NCI-H1436 treated with DMSO at 0.1 percent for 48 hours (cell line): ENCODE measurements at regions not wholly inside any gene's neighbourhood (a gene's known extent, or its start where the extent isn't known, plus 50 kb on each side); places are given as distances from the start of the nearest gene placed in this dataset.

Experiments used
- DNase-seq: peaks from one replicate; lab custom pipeline; 2025; lab: John Stamatoyannopoulos, UW

GRCh38 chr16:49023050-49023449, 258.6 kb downstream of the CBLN1 start:
- no peak for DNase-seq

- no peak for DNase-seq
Measured at GRCh38 chr16:49022351-49022963, 259.2 kb downstream of the CBLN1 start.

GRCh38 chr16:49021136-49021535, 260.5 kb downstream of the CBLN1 start:
- no peak for DNase-seq

- no peak for DNase-seq
Measured at GRCh38 chr16:49020436-49020835, 261.2 kb downstream of the CBLN1 start.

DNA sequence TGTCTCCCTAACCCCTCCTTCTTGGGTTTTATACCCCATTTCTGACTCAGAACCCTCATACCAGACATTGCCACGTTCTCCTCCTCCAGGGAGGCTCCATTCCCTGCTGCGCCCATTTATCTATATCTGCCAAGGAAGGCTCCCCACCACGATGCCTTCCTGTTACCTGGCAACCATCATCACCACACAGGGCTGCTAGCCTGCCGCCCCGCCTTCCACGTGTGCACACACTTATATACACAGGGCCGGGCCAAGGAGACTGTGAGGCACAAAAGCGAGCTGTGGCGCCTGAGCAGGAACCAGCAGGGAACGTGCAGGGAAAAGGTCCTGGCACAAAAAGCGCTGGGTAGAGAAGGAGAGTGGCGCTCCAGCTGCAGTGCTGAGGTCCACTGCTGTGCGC, 261.8 kb downstream of the CBLN1 start:
- no peak for DNase-seq

DNA sequence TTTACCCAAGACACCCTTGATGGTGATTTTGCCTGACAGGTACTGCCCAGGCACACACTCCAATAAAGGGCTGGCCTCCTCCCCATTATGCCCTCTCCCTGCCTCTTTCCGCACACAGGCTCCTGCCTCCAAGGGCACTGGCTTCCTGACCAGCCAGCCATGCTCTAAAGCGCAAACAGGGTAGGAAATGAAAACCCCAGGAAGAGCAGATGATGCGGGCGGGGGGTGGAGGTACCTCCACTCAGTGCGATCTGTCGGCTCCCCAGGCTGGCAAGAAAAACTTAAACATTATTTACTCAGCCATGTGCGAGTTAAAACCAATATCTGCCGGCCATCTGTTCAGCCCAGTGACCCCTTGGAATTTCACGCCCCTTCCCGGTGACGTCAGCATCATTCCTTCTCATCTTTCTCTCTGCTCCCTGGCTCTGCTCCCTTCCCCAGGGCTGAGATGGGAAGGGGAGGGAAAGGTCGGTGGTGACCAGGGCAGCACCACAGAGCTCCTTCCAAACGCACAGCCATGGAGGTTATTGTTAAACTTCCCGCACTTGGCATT, 262.5 kb downstream of the CBLN1 start:
- no peak for DNase-seq

DNA sequence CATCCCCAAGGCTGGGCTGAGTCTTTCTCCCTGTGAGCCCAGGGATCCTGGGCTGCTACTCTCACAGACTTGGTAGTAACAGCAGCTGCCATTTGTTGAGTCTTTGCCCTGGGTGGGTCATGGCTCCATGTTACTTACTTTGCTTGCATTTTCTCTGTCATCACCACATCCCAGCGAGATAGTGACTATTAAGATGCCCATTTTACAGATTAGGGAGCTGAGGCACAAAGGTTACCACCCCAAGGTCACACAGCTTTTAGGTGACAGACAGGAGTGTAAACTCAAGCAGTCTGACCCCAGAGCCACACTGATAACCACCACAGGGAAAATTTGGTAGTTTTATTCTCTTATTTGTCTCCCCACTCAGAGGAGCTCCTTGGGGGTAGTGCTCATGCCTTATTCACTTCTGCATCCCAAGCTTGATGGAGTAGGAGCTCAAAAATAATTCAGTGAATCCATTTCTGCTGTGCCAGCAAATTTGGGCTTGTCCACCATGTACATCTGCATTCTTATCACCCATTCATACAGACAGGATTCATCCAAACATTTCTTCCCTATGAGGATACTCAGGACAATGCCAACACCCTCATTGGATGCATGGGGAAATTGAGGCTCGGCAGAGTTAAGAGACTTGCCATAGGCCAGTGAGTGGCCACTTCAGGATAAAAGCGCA, 263.2 kb downstream of the CBLN1 start:
- DNase-seq = no peak

GRCh38 chr16:49017501-49017900, 264.1 kb downstream of the CBLN1 start:
- DNase-seq = no peak

DNA sequence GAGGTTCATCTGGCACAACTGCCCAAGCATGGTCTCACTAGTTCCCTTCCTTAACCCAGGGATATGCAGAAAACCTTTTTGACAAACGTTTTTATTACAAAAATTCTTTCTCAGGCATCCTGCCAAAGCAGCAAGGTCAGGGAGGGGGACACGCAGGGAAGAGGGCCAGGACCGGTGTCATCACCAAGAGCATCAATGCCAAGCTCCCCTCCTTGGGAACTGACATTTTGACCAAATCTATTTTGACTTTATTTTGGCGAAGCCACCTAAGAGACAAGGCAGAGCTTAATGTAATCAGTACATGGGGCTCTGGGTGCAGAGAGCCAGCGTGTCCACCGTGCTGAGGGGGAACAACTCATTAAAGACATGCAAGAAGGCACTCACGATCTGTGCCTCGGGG, 265.2 kb downstream of the CBLN1 start:
- no peak for DNase-seq

GRCh38 chr16:49015225-49015592, 266.4 kb downstream of the CBLN1 start:
- DNase-seq = no peak

GRCh38 chr16:49014277-49015224, 267.1 kb downstream of the CBLN1 start:
- DNase-seq = no peak

GRCh38 chr16:49013727-49014080, 267.9 kb downstream of the CBLN1 start:
- no peak for DNase-seq

GRCh38 chr16:49012961-49013726, 268.5 kb downstream of the CBLN1 start:
- DNase-seq = no peak

DNA sequence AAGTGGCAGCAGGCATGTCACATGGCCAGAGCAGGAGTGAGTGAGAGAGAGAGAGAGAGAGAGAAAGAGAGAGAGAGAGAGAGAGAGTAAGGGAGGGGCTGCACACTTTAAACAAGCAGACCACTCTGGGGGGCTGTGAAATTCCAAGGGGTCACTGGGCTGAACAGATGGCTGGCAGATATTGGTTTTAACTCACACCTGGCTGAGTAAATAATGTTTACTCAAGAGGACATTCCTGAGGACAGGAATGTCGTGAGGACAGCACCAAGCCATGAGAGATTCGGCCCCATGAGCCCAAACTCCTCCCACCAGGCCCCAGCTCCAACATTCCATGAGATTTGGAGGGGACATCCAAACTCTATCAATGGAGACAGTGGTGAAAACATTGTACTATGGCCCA, 269.7 kb downstream of the CBLN1 start:
- DNase-seq = no peak

DNA sequence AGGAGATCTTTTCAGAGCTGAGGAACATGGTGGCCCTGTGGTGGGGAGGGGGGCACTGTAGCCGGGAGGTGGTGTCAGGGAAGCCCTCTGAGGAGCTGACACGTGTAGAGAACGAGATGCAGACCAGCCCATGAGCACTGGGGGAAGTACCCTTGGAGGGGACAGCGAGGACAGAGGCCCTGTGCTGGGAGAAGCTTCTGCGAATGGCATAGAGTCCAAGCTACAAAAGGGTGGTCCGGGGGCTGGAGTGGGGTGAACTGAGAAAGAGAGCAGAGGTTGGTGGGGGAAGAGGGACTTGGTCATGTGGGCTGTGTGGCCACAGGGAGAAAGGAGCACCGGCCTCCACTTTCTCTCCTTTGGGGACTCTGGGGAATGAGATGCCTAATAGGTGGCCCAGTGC, 270.8 kb downstream of the CBLN1 start:
- DNase-seq = no peak

- DNase-seq = no peak
Measured at GRCh38 chr16:49010396-49010795, 271.2 kb downstream of the CBLN1 start.

GRCh38 chr16:49009204-49009603, 272.4 kb downstream of the CBLN1 start:
- DNase-seq = no peak

- no peak for DNase-seq
Measured at GRCh38 chr16:49003992-49004391, 277.6 kb downstream of the CBLN1 start.

DNA sequence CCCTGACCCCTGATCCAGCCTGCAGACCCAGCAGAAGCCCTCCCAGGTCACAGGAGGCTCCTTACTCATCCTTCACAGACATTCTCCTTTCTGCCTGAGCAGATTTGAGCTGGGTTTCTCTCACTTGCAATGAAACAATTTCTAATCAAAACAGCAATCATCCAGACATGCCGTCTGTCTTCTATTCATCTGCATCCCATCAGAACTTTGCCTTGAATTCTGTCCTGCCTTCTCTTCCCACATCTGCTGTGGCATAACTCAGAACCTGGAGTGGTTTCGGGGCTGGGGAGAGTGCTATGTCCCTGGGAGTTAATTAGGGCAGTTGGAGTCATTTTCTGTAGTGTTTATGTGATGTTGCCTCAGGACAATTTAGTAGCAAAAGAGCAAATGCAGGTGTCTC, 278.6 kb downstream of the CBLN1 start:
- DNase-seq = peak; percentile 88

- no peak for DNase-seq
Measured at GRCh38 chr16:49000594-49000993, 281.0 kb downstream of the CBLN1 start.

DNA sequence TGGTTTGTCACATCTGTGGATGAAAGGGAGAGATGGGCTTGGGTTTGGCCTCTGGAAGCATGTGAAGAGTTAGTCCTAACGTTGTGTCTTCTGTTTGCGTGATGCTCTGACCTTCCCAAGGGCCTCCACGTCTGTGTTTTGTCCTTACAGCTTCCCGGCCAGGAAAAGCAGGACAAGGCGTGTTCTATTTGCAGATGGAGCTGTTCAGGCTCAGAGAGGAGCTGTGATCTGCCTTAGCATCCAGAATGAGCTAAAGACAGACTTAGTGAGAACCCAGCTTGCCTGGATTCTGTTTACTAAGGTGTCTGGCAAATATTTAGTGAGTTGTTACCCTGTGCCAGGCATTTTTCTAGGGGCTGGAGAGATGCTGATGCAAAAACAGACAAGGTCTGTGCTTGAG, 282.1 kb downstream of the CBLN1 start:
- no peak for DNase-seq

- DNase-seq = no peak
Measured at GRCh38 chr16:48999044-48999443, 282.6 kb downstream of the CBLN1 start.
